HUES6 (cell line): ENCODE measurements at regions not wholly inside any gene's neighbourhood (a gene's known extent, or its start where the extent isn't known, plus 50 kb on each side); places are given as distances from the start of the nearest gene placed in this dataset.

Source experiments
- H3K27ac ChIP-seq: 2 replicates; pipeline ENCODE4 v1.7.0; 2013; ENCODE audit warnings: low read depth, mild to moderate bottlenecking, low read length, inconsistent platforms
- H3K27me3 ChIP-seq: 2 replicates; pipeline ENCODE4 v1.6.1; 2013; ENCODE audit warnings: low read length; ENCODE audit not compliant: control insufficient read depth, insufficient read depth
- H3K36me3 ChIP-seq: 2 replicates; pipeline ENCODE4 v1.6.1; 2013; ENCODE audit warnings: low read length; ENCODE audit not compliant: control insufficient read depth, insufficient read depth
- H3K4me1 ChIP-seq: 2 replicates; pipeline ENCODE4 v1.6.1; 2013; ENCODE audit warnings: low read length; ENCODE audit not compliant: control insufficient read depth, insufficient read depth
- H3K4me3 ChIP-seq: 2 replicates; pipeline ENCODE4 v1.5.1; 2013; ENCODE audit warnings: low read depth, low read length
- H3K9ac ChIP-seq: one replicate; pipeline ENCODE4 v1.6.1; 2013; ENCODE audit warnings: mild to moderate bottlenecking, low read length
- H3K9me3 ChIP-seq: 2 replicates; pipeline ENCODE4 v1.6.1; 2013; ENCODE audit warnings: low read depth, low read length; ENCODE audit not compliant: control insufficient read depth, insufficient read depth

DNA sequence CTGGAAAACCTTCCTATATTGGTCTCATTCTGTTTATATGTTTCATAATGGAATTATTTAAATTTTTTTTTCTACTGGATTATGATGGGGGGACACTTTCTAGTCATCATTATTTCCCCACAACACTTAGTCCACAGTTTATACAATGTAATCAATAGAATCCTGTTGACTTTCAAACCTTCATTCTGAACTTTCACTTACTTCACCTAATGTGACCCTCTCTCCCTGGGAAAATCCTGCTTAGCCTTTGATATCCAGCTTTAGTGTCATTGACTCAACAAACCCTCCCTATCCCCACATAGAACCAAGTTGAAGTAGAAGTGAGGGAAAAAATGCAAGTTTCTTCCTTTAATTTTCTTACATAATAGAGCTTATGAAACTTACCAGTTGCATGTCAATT is 666.0 kb downstream of the MECOM start:
- no peak overlapping the region for H3K9ac ChIP-seq
- H3K4me3 ChIP-seq: no peak overlapping the region
- H3K27me3 ChIP-seq: no peaks in the 10 kb centered on the region
- no peaks in the 10 kb centered on the region for H3K9me3 ChIP-seq
- H3K36me3 ChIP-seq: no peaks in the 10 kb centered on the region
- peaks cover 14% of the 10 kb centered on the region for H3K4me1 ChIP-seq
- no peak overlapping the region for H3K27ac ChIP-seq

- Histone ChIP-seq H3K4me3 (no peak overlapping the region), H3K36me3 (no peaks in the 10 kb centered on the region), H3K9me3 (no peaks in the 10 kb centered on the region), H3K9ac (no peak overlapping the region), H3K4me1 (peaks cover 10% of the 10 kb centered on the region), H3K27ac (no peak overlapping the region), H3K27me3 (no peaks in the 10 kb centered on the region)
These were observed 666.9 kb downstream of the MECOM start for GRCh38 chr3:168996622-168997021.

- Histone ChIP-seq H3K4me3 (no peak overlapping the region), H3K27me3 (no peaks in the 10 kb centered on the region), H3K9ac (no peak overlapping the region), H3K36me3 (no peaks in the 10 kb centered on the region), H3K4me1 (peaks cover 9% of the 10 kb centered on the region; the same call in 1 of the 2 replicates), H3K27ac (no peak overlapping the region), H3K9me3 (no peaks in the 10 kb centered on the region)
These were observed 668.4 kb downstream of the MECOM start for GRCh38 chr3:168995129-168995528.

GRCh38 chr3:168991803-168992202 is 671.7 kb downstream of the MECOM start:
- Histone ChIP-seq H3K4me1 (peaks cover 8% of the 10 kb centered on the region; the same call in 1 of the 2 replicates), H3K4me3 (no peak overlapping the region), H3K27me3 (no peaks in the 10 kb centered on the region), H3K9ac (no peak overlapping the region), H3K9me3 (no peaks in the 10 kb centered on the region), H3K27ac (no peak overlapping the region), H3K36me3 (no peaks in the 10 kb centered on the region)

- Histone ChIP-seq H3K4me1 (peaks cover 8% of the 10 kb centered on the region; the same call in 1 of the 2 replicates), H3K27ac (no peak overlapping the region), H3K9me3 (no peaks in the 10 kb centered on the region), H3K27me3 (no peaks in the 10 kb centered on the region), H3K9ac (no peak overlapping the region), H3K4me3 (no peak overlapping the region), H3K36me3 (no peaks in the 10 kb centered on the region)
These were observed 672.9 kb downstream of the MECOM start for GRCh38 chr3:168990621-168991020.

DNA sequence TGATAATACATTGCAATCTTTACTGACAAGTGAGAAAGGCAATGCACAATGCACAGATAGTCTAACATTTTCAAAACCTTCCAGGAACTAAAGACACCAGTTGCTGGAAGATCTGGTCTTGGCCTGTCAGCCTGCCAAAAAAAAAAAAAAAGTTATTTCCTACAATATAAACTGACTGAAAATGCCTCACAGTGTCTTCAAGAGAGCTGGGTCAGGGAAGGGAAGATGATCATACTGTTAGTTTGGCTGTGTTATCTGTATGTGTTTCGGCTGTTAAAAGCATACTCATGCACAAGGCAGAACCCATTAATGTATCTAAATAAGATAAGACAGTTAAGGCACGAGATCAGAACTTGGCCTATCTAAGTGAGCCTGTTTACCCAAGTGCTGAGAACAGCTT is 673.4 kb downstream of the MECOM start:
- peaks cover 8% of the 10 kb centered on the region; the same call in 1 of the 2 replicates for H3K4me1 ChIP-seq
- H3K36me3 ChIP-seq: no peaks in the 10 kb centered on the region
- H3K9ac ChIP-seq: no peak overlapping the region
- H3K27ac ChIP-seq: no peak overlapping the region
- H3K27me3 ChIP-seq: no peaks in the 10 kb centered on the region
- no peaks in the 10 kb centered on the region for H3K9me3 ChIP-seq
- no peak overlapping the region for H3K4me3 ChIP-seq

DNA sequence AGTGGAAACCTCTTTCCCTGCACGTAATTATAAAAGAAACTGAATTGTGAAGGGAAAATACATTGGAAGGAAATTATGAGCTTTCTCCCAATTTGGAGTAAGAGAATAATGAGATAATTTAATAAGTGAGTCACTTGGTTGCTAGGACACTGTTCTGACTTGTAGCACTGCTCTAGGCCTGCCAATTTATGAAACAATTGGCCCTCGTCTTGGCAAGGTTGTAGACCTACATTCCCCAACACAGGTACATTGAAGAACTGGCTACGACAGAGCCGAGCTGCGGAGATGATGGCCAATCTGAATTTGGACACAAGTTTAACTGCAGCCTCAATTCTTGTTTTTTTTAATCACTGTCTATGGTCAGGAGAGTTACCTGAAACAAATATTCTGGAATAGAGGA is 674.1 kb downstream of the MECOM start:
- H3K4me3 ChIP-seq: no peak overlapping the region
- peaks cover 8% of the 10 kb centered on the region; the same call in 1 of the 2 replicates for H3K4me1 ChIP-seq
- H3K9me3 ChIP-seq: no peaks in the 10 kb centered on the region
- H3K27me3 ChIP-seq: no peaks in the 10 kb centered on the region
- no peak overlapping the region for H3K9ac ChIP-seq
- no peak overlapping the region for H3K27ac ChIP-seq
- H3K36me3 ChIP-seq: no peaks in the 10 kb centered on the region

- peaks cover 8% of the 10 kb centered on the region; the same call in 1 of the 2 replicates for H3K4me1 ChIP-seq
- no peak overlapping the region for H3K9ac ChIP-seq
- H3K27me3 ChIP-seq: no peaks in the 10 kb centered on the region
- no peak overlapping the region for H3K4me3 ChIP-seq
- H3K9me3 ChIP-seq: no peaks in the 10 kb centered on the region
- no peak overlapping the region for H3K27ac ChIP-seq
- no peaks in the 10 kb centered on the region for H3K36me3 ChIP-seq
These were observed 674.7 kb downstream of the MECOM start for GRCh38 chr3:168988853-168989252.

- no peaks in the 10 kb centered on the region for H3K4me1 ChIP-seq
- no peaks in the 10 kb centered on the region for H3K27me3 ChIP-seq
- H3K4me3 ChIP-seq: no peak overlapping the region
- no peaks in the 10 kb centered on the region for H3K36me3 ChIP-seq
- H3K9ac ChIP-seq: no peak overlapping the region
- no peak overlapping the region for H3K27ac ChIP-seq
- no peaks in the 10 kb centered on the region for H3K9me3 ChIP-seq
These were observed 678.6 kb downstream of the MECOM start for GRCh38 chr3:168984872-168985271.

DNA sequence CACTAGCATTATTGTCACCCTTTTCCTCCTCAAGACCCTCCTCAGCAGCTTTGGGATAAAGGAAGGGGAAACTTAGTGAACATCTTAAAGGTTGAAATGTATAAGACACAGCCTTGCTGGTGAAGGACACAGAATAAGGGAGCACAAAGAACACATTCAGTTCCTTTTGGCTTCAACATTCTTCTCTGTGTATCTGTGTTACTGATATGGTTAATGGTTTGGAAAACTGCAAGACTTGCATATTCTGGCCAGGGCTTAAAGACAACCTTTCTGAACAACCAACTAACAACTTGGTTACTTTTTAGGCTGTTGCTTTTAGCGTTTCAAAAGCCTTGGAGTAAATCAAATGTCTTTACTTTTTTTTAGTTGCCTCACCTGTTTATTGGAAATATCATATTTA is 680.5 kb downstream of the MECOM start:
- no peaks in the 10 kb centered on the region for H3K36me3 ChIP-seq
- H3K9ac ChIP-seq: no peak overlapping the region
- H3K9me3 ChIP-seq: no peaks in the 10 kb centered on the region
- H3K27ac ChIP-seq: no peak overlapping the region
- H3K27me3 ChIP-seq: no peaks in the 10 kb centered on the region
- H3K4me1 ChIP-seq: no peaks in the 10 kb centered on the region
- H3K4me3 ChIP-seq: no peak overlapping the region

DNA sequence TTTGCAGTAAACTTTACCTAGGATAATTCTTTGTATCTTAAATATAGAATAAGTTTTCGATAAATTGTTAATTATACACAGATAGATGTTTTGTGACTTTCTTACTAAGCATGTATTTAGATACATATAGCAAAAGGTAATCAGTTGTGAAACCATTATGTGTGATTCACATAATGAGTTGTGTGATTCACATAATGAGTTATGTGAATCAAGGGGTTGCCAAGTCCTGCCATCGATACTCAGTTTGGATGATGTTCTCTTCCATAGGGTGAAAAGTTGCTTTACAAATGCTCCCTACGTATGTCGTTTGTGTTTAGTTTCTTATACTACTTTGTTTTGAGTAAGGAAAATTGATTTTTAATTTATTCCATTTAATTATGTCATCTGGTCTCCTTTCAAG is 682.1 kb downstream of the MECOM start:
- Histone ChIP-seq H3K27ac (no peak overlapping the region), H3K9me3 (no peaks in the 10 kb centered on the region), H3K9ac (no peak overlapping the region), H3K4me3 (no peak overlapping the region), H3K27me3 (no peaks in the 10 kb centered on the region), H3K4me1 (no peaks in the 10 kb centered on the region), H3K36me3 (no peaks in the 10 kb centered on the region)
